ENCODE measurements at regions not wholly inside any gene's neighbourhood (a gene's known extent, or its start where the extent isn't known, plus 50 kb on each side); places are given as distances from the start of the nearest gene placed in this dataset.

DNA sequence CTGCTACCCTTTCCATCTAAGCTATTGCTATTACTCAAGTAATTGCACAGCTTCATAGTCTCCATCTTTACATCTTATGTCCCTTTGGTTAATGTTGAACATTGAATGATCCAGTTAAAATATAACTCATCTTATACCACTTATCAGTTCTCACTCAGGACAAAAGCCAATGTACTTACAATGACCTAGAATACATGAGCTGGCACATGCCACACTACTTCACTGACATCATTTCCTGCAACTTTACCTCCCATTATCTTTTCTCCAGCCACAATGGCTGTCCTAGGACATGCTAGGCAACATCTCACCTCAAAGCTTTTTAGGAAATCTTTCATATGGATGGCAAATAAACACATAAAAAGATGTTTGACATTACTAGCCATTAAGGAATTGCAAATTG lies 309.2 kb downstream of the FOXG1 start:
- Histone ChIP-seq H3K9me1 (ENCODE audit: insufficient read depth, low read length) (no peaks in the 10 kb centered on the region), H4K8ac (ENCODE audit: low read depth in 2 of 2, low read length in 2 of 2) (no peak overlapping the region), H3K36me3 (ENCODE audit: control insufficient read depth, insufficient read depth, low read length) (no peaks in the 10 kb centered on the region), H3K27me3 (ENCODE audit: control insufficient read depth, insufficient read depth, low read length) (no peaks in the 10 kb centered on the region), H3K9me3 (ENCODE audit: control insufficient read depth, insufficient read depth, low read length) (no peaks in the 10 kb centered on the region), H3K4ac (ENCODE audit: low read depth, low read length) (no peak overlapping the region), H3K18ac (ENCODE audit: low read depth, low read length) (no peak overlapping the region), H2AK5ac (ENCODE audit: low read depth, low read length) (no peak overlapping the region), H3K4me2 (ENCODE audit: low read depth, low read length) (no peak overlapping the region), H3K4me3 (ENCODE audit: insufficient read depth, low read depth, low read length) (no peak overlapping the region), H4K91ac (ENCODE audit: insufficient read depth, low read depth, low read length) (no peak overlapping the region), H2BK20ac (ENCODE audit: low read depth, low read length) (no peak overlapping the region), H3K79me1 (ENCODE audit: low read depth in 1 of 2, low read length in 2 of 2) (no peaks in the 10 kb centered on the region), H3K9ac (ENCODE audit: low read depth, low read length) (no peak overlapping the region), H4K20me1 (ENCODE audit: insufficient read depth, low read length) (no peaks in the 10 kb centered on the region), H3K14ac (replicated peaks; ENCODE audit: low read depth, low read length) (no peak overlapping the region), H2BK120ac (ENCODE audit: low read depth, low read length) (no peak overlapping the region), H2BK15ac (ENCODE audit: low read depth, low read length) (no peak overlapping the region), H3K23ac (ENCODE audit: low read depth, low read length) (no peak overlapping the region), H3K4me1 (ENCODE audit: control insufficient read depth, insufficient read depth, low read length) (no peaks in the 10 kb centered on the region), H4K5ac (ENCODE audit: low read depth, low read length) (no peak overlapping the region), H2BK5ac (ENCODE audit: low read depth, low read length, poor library complexity, severe bottlenecking) (no peak overlapping the region), H3K27ac (ENCODE audit: insufficient read depth, low read length) (no peak overlapping the region), H2AK9ac (replicated peaks; ENCODE audit: low read depth, low read length, poor library complexity) (no peak overlapping the region), H2AFZ (replicated peaks; ENCODE audit: low read length, poor library complexity) (no peak overlapping the region), H3K56ac (ENCODE audit: extremely low read depth, insufficient read depth, low read length) (no peak overlapping the region)
- ChIA-PET POLR2A (ENCODE audit: unreplicated experiment) (no interaction called here), CTCF (interaction anchor here (0.7 kb wide), 1 partner anchor 11 kb away, joined by 3 read pairs; no protein-coding TSS in a partner anchor)
- dilution Hi-C loops (cut with HindIII; ENCODE audit: low sequenced_read_pairs, unreplicated experiment) (no loop called here), intact Hi-C loops (cut with micrococcal nuclease) (no loop called here), in situ Hi-C loops (cut with MboI; ENCODE audit: low sequenced_read_pairs) (no loop called here)
- ATAC-seq (ENCODE audit: low read depth), result no peak
- no TSS peak for BruUV-seq (replicated peaks)
- TF ChIP-seq NFE2L2 (IDR thresholded peaks at IDR 0.05; ENCODE audit: low read depth, low read length), result no peak
- TF ChIP-seq POLR2A (IDR thresholded peaks at IDR 0.05; ENCODE audit: low read depth, low read length), result no peak
- TF ChIP-seq FOS (IDR thresholded peaks at IDR 0.05; ENCODE audit: low read depth, low read length), result no peak
- TF ChIP-seq, protein P1, sequence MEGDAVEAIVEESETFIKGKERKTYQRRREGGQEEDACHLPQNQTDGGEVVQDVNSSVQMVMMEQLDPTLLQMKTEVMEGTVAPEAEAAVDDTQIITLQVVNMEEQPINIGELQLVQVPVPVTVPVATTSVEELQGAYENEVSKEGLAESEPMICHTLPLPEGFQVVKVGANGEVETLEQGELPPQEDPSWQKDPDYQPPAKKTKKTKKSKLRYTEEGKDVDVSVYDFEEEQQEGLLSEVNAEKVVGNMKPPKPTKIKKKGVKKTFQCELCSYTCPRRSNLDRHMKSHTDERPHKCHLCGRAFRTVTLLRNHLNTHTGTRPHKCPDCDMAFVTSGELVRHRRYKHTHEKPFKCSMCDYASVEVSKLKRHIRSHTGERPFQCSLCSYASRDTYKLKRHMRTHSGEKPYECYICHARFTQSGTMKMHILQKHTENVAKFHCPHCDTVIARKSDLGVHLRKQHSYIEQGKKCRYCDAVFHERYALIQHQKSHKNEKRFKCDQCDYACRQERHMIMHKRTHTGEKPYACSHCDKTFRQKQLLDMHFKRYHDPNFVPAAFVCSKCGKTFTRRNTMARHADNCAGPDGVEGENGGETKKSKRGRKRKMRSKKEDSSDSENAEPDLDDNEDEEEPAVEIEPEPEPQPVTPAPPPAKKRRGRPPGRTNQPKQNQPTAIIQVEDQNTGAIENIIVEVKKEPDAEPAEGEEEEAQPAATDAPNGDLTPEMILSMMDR (conservative IDR thresholded peaks at IDR 0.05; ENCODE audit: low read depth, low read length), result no peak
- no peak for DNase-seq

All from IMR-90 (cell line).